MM.1S (cell line): ENCODE measurements at regions not wholly inside any gene's neighbourhood (a gene's known extent, or its start where the extent isn't known, plus 50 kb on each side); places are given as distances from the start of the nearest gene placed in this dataset.

Experiments
- DNase-seq: peaks from one replicate; pipeline ENCODE4 v3.0.0-alpha.2; 2015
- H2AFZ ChIP-seq: fragments of 300-600 bp; sonication (generic); 2 replicates; pipeline ENCODE4 v1.6.0; 2016; ENCODE audit warnings: antibody characterized with exemption, low read length
- H3F3A ChIP-seq: fragments of 300-600 bp; sonication (generic); 2 replicates; pipeline ENCODE4 v1.6.1; 2016; ENCODE audit warnings: mild to moderate bottlenecking, antibody characterized with exemption, low read length, moderate library complexity, mixed read lengths; ENCODE audit not compliant: insufficient read depth
- H3K27ac ChIP-seq: fragments of 300-600 bp; sonication (generic); 2 replicates; pipeline ENCODE4 v1.5.1; 2016; ENCODE audit warnings: mild to moderate bottlenecking, low read length
- H3K27me3 ChIP-seq: fragments of 300-600 bp; sonication (generic); replicated peaks from 2 replicates; pipeline ENCODE4 v1.6.0; 2016; ENCODE audit warnings: low read length; ENCODE audit not compliant: insufficient read depth
- H3K36me3 ChIP-seq: fragments of 300-600 bp; sonication (generic); replicated peaks from 2 replicates; pipeline ENCODE4 v1.6.1; 2016; ENCODE audit warnings: mild to moderate bottlenecking, low read length, mixed read lengths; ENCODE audit not compliant: insufficient read depth
- H3K4me1 ChIP-seq: fragments of 300-600 bp; sonication (generic); 2 replicates; pipeline ENCODE4 v1.6.1; 2016; ENCODE audit warnings: low read length, mixed read lengths
- H3K4me2 ChIP-seq: fragments of 300-600 bp; sonication (generic); 2 replicates; pipeline ENCODE4 v1.6.0; 2016; ENCODE audit warnings: low read depth, low read length
- H3K4me3 ChIP-seq: fragments of 300-600 bp; sonication (generic); 2 replicates; pipeline ENCODE4 v1.5.1; 2016; ENCODE audit warnings: low read length, mixed read lengths
- H3K79me2 ChIP-seq: fragments of 300-600 bp; sonication (generic); 2 replicates; pipeline ENCODE4 v1.6.1; 2016; ENCODE audit warnings: mixed run types, low read length, mixed read lengths
- H3K9ac ChIP-seq: fragments of 300-600 bp; sonication (generic); 2 replicates; pipeline ENCODE4 v1.6.1; 2016; ENCODE audit warnings: low read length, mixed read lengths
- H3K9me2 ChIP-seq: fragments of 300-600 bp; sonication (generic); replicated peaks from 2 replicates; pipeline ENCODE4 v1.6.1; 2016; ENCODE audit warnings: mild to moderate bottlenecking, low read length, mixed read lengths; ENCODE audit not compliant: insufficient read depth
- H3K9me3 ChIP-seq: fragments of 300-600 bp; sonication (generic); replicated peaks from 2 replicates; pipeline ENCODE4 v1.6.1; 2016; ENCODE audit warnings: mild to moderate bottlenecking, low read length, mixed read lengths; ENCODE audit not compliant: insufficient read depth
- H4K20me1 ChIP-seq: fragments of 300-600 bp; sonication (generic); 2 replicates; pipeline ENCODE4 v1.6.1; 2016; ENCODE audit warnings: mild to moderate bottlenecking, low read length, moderate library complexity, mixed read lengths; ENCODE audit not compliant: insufficient read depth
- CTCF ChIP-seq: fragments of 300-600 bp; sonication (generic); IDR thresholded peaks from 2 replicates; pipeline ENCODE4 v1.5.1; 2016; ENCODE audit warnings: antibody characterized with exemption, low read length, mixed read lengths
- EZH2 ChIP-seq: fragments of 300-600 bp; sonication (generic); optimal IDR thresholded peaks from 2 replicates; pipeline ENCODE3; 2017; ENCODE audit warnings: low read depth, mild to moderate bottlenecking, antibody characterized with exemption, low read length, mixed read lengths
- EZH2phosphoT487 ChIP-seq: fragments of 300-600 bp; sonication (generic); IDR thresholded peaks from 2 replicates; pipeline ENCODE4 v1.6.1; 2018; ENCODE audit warnings: antibody characterized with exemption, low read length

GRCh38 chr1:164141797-164142196 lies 417.2 kb upstream of the PBX1 start:
- no peaks in the 10 kb centered on the region for H3K36me3 ChIP-seq
- H3K4me1 ChIP-seq = no peaks in the 10 kb centered on the region
- DNase-seq = no peak
- H3K4me3 ChIP-seq = no peak overlapping the region
- no peak overlapping the region for H3K9ac ChIP-seq
- H3K9me3 ChIP-seq = no peaks in the 10 kb centered on the region
- no peak overlapping the region for H3K4me2 ChIP-seq
- H3K27me3 ChIP-seq = no peaks in the 10 kb centered on the region
- no peak overlapping the region for H3K27ac ChIP-seq
- no peaks in the 10 kb centered on the region for H3K9me2 ChIP-seq
- no peak overlapping the region for H2AFZ ChIP-seq
- H3F3A ChIP-seq = no peaks in the 10 kb centered on the region
- H3K79me2 ChIP-seq = no peaks in the 10 kb centered on the region
- no peaks in the 10 kb centered on the region for H4K20me1 ChIP-seq
- TF ChIP-seq CTCF (no peak), EZH2phosphoT487 (no peak), EZH2 (no peak)

- Histone ChIP-seq H3K36me3 (no peaks in the 10 kb centered on the region), H3K27me3 (no peaks in the 10 kb centered on the region), H3K9me2 (no peaks in the 10 kb centered on the region), H3K27ac (no peak overlapping the region), H3K79me2 (no peaks in the 10 kb centered on the region), H2AFZ (no peak overlapping the region), H3K4me3 (no peak overlapping the region), H3K4me1 (no peaks in the 10 kb centered on the region), H3K9ac (no peak overlapping the region), H4K20me1 (no peaks in the 10 kb centered on the region), H3K9me3 (no peaks in the 10 kb centered on the region), H3F3A (no peaks in the 10 kb centered on the region), H3K4me2 (no peak overlapping the region)
- DNase-seq = no peak
- no peak for TF ChIP-seq CTCF
- TF ChIP-seq EZH2 = no peak
- no peak for TF ChIP-seq EZH2phosphoT487
Observed at GRCh38 chr1:164154622-164155021, 404.4 kb upstream of the PBX1 start.

- no peaks in the 10 kb centered on the region for H3K9me3 ChIP-seq
- no peak overlapping the region for H3K4me3 ChIP-seq
- H3K4me2 ChIP-seq = no peak overlapping the region
- H3K4me1 ChIP-seq = no peaks in the 10 kb centered on the region
- no peaks in the 10 kb centered on the region for H3F3A ChIP-seq
- H4K20me1 ChIP-seq = no peaks in the 10 kb centered on the region
- no peaks in the 10 kb centered on the region for H3K79me2 ChIP-seq
- no peaks in the 10 kb centered on the region for H3K36me3 ChIP-seq
- H3K27ac ChIP-seq = no peak overlapping the region
- H3K9ac ChIP-seq = no peak overlapping the region
- no peaks in the 10 kb centered on the region for H3K9me2 ChIP-seq
- TF ChIP-seq CTCF (no peak), EZH2 (no peak), EZH2phosphoT487 (no peak)
- H2AFZ ChIP-seq = no peak overlapping the region
- H3K27me3 ChIP-seq = no peaks in the 10 kb centered on the region
- DNase-seq = no peak
Observed at GRCh38 chr1:164155347-164155746, 403.6 kb upstream of the PBX1 start.
